Natural killer cell (primary cell): ENCODE measurements at regions not wholly inside any gene's neighbourhood (a gene's known extent, or its start where the extent isn't known, plus 50 kb on each side); places are given as distances from the start of the nearest gene placed in this dataset.

Source experiments
- ATAC-seq, 3 donors: fragments of 150-1000 bp in 2 of 3; fragments of 200-7000 bp in 1 of 3; cut with Tn5 transposase; 1 replicate in 1 of 3; 2 replicates in 2 of 3; pipeline ENCODE4 v1.10.0; 2021; ENCODE audit warnings: mild to moderate bottlenecking in 2 of 3, moderate library complexity in 2 of 3
- DNase-seq, 2 donors: peaks; one replicate each; pipeline versions ENCODE4 v3.0.0 to v3.0.0-alpha.2; 2013 to 2021; ENCODE audit warnings: mixed read lengths in 1 of 2
- H3K27ac ChIP-seq: one replicate; pipeline ENCODE4 v1.5.1; 2013; ENCODE audit warnings: mild to moderate bottlenecking, low read length
- H3K27me3 ChIP-seq: one replicate; pipeline ENCODE4 v1.6.1; 2013; ENCODE audit warnings: low read length; ENCODE audit not compliant: control insufficient read depth, insufficient read depth
- H3K36me3 ChIP-seq: one replicate; pipeline ENCODE4 v1.6.1; 2013; ENCODE audit warnings: low read length; ENCODE audit not compliant: control insufficient read depth, insufficient read depth
- H3K4me1 ChIP-seq: one replicate; pipeline ENCODE4 v1.6.1; 2013; ENCODE audit warnings: low read length; ENCODE audit not compliant: control insufficient read depth, insufficient read depth
- H3K4me3 ChIP-seq: one replicate; pipeline ENCODE4 v1.5.1; 2013; ENCODE audit warnings: low read length
- H3K9me3 ChIP-seq: one replicate; pipeline ENCODE4 v1.6.1; 2013; ENCODE audit warnings: low read length; ENCODE audit not compliant: control insufficient read depth, insufficient read depth
- H3K27ac Mint-ChIP-seq, 2 donors: one replicate each; pipeline ENCODE4 v1.8.0; 2022; ENCODE audit warnings: mild to moderate bottlenecking in 2 of 2, mixed read lengths in 2 of 2, moderate library complexity in 1 of 2
- H3K27me3 Mint-ChIP-seq, 2 donors: one replicate each; pipeline ENCODE4 v1.8.0; 2022; ENCODE audit warnings: low read depth in 2 of 2, mixed read lengths in 2 of 2
- H3K36me3 Mint-ChIP-seq: one replicate; pipeline ENCODE4 v1.8.0; 2022; ENCODE audit warnings: mixed read lengths
- H3K4me1 Mint-ChIP-seq, 2 donors: one replicate each; pipeline ENCODE4 v1.8.0; 2022; ENCODE audit warnings: mixed read lengths in 2 of 2
- H3K4me3 Mint-ChIP-seq: one replicate; pipeline ENCODE4 v1.8.0; 2022; ENCODE audit warnings: mild to moderate bottlenecking, moderate library complexity, mixed read lengths
- H3K9me3 Mint-ChIP-seq, 2 donors: one replicate each; pipeline ENCODE4 v1.8.0; 2022; ENCODE audit warnings: mixed read lengths in 2 of 2
- CTCF ChIP-seq: fragments of 200-600 bp; IDR thresholded peaks from one replicate; pipeline ENCODE4 v1.8.0; 2022; ENCODE audit warnings: antibody characterized with exemption
- WGBS: methylation state at CpG from one replicate; pipeline ENCODE4 v1.1.7; 2013; ENCODE audit warnings: missing lambda C conversion rate; ENCODE audit not compliant: insufficient coverage; 5-methylcytosine and 5-hydroxymethylcytosine counted together
- intact Hi-C: fragments of 100-400 bp; cut with micrococcal nuclease; formaldehyde crosslinking; loops from one replicate; pipeline ENCODE4 v1.14.2; 2022

DNA sequence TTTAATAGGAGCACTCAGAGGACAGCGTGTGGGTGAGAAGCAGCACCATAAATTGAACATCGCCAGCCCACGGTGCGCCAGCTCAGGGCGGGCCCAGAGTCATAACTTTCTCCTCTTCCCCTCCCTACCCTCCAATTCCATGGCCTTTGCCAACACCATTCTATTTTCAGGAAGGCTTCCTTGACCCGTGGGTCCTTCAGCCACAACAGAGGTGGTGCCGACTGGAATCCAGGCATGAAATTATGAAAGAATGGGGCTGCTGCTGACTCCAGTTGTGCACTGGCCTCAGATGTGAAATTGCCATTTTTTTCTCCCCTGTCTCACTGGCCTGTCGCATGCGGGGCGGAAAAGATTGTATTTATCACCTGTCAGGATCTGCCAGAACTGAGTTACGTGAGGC lies 345.9 kb downstream of the MIAT start:
- ATAC-seq (no peak), DNase-seq (no peak)
- Mint-ChIP-seq H3K36me3 (no peaks in the 10 kb centered on the region), H3K4me3 (no peak overlapping the region), H3K27me3 (peaks cover 10 to 14% of the 10 kb centered on the region in 2 donors), H3K9me3 (no peaks in the 10 kb centered on the region), H3K4me1 (no peaks in the 10 kb centered on the region), H3K27ac (no peak overlapping the region)
- no peaks in the 10 kb centered on the region for H3K4me1 ChIP-seq
- H3K27ac ChIP-seq = no peak overlapping the region
- no peak overlapping the region for H3K4me3 ChIP-seq
- TF ChIP-seq CTCF = no peak
- no peaks in the 10 kb centered on the region for H3K36me3 ChIP-seq
- intact Hi-C loops = no loop called here
- WGBS = 89% methylated on average over 11 of the region's 11 CpGs
- H3K27me3 ChIP-seq = no peaks in the 10 kb centered on the region
- no peaks in the 10 kb centered on the region for H3K9me3 ChIP-seq

DNA sequence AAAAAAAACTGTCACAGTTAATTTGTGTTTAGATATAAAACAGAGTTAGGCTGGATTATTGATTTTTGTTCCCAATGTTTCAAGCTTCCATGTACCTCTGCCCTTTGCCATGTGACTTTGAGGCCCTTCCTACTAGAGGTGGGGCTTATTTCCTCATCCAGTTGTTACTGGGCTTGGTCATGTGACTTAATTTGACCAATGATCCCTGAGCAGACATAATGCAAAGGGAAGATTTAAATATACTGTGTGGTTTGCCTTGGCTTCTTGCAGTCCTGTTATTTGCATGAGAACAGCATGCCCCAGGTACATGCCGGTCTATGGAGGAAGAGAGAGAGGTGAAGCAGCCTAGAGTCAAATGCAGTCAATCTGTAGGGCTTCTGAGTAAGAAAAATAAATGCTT lies 347.0 kb downstream of the MIAT start:
- no peaks in the 10 kb centered on the region for H3K4me1 ChIP-seq
- H3K4me3 ChIP-seq = no peak overlapping the region
- TF ChIP-seq CTCF = no peak
- no peak for ATAC-seq
- 50% methylated on average over 1 of the region's 1 CpG for WGBS
- Mint-ChIP-seq H3K4me1 (no peaks in the 10 kb centered on the region), H3K9me3 (no peaks in the 10 kb centered on the region), H3K4me3 (no peak overlapping the region), H3K27ac (no peak overlapping the region), H3K27me3 (peaks cover 10 to 14% of the 10 kb centered on the region in 2 donors), H3K36me3 (no peaks in the 10 kb centered on the region)
- intact Hi-C loops = no loop called here
- H3K9me3 ChIP-seq = no peaks in the 10 kb centered on the region
- H3K36me3 ChIP-seq = no peaks in the 10 kb centered on the region
- DNase-seq = no peak
- no peak overlapping the region for H3K27ac ChIP-seq
- no peaks in the 10 kb centered on the region for H3K27me3 ChIP-seq

DNA sequence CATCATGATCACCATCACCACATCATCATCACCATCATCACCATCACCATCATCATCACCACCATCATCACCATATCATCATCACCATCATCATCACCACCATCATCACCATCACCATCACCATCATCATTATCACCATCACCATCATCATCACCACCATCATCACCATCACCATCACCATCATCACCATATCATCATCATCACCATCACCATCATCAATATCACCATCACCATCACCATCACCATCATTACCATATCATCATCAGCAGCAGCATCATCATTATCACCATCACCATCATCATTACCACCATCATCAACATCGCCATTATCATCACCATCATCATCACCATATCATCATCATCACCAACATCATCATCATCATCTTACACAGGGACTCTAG lies 351.1 kb downstream of the MIAT start:
- WGBS = 100% methylated on average over 1 of the region's 1 CpG
- Histone ChIP-seq H3K4me1 (no peaks in the 10 kb centered on the region), H3K27me3 (no peaks in the 10 kb centered on the region), H3K36me3 (no peaks in the 10 kb centered on the region), H3K9me3 (no peaks in the 10 kb centered on the region), H3K4me3 (no peak overlapping the region), H3K27ac (no peak overlapping the region)
- H3K36me3 Mint-ChIP-seq = no peaks in the 10 kb centered on the region
- H3K4me3 Mint-ChIP-seq = no peak overlapping the region
- no peaks in the 10 kb centered on the region for H3K27me3 Mint-ChIP-seq
- no peaks in the 10 kb centered on the region for H3K9me3 Mint-ChIP-seq
- TF ChIP-seq CTCF = no peak
- no peak for ATAC-seq
- intact Hi-C loops = no loop called here
- H3K4me1 Mint-ChIP-seq = no peaks in the 10 kb centered on the region
- no peak overlapping the region for H3K27ac Mint-ChIP-seq
- DNase-seq = no peak

DNA sequence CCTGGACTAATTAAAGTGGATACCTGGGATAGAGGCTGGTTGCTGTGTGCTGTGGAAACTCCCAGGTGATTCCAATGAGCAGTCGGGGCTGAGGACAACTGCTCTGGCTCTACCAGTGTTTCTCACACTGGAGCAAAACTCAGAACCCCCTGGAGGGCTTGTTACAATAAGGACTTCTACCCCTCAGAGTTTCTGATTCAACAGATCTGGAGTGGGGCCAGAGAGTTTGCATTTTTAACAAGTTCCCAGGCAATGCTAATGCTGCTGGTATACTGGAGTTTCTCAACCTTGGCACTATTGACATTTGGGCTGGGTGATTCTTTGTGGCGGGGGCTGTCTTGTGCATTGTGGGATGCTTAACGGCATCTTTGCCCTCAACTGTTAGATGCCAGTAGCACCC lies 353.7 kb downstream of the MIAT start:
- Mint-ChIP-seq H3K27me3 (no peaks in the 10 kb centered on the region), H3K4me3 (no peak overlapping the region), H3K4me1 (no peaks in the 10 kb centered on the region), H3K9me3 (no peaks in the 10 kb centered on the region), H3K36me3 (no peaks in the 10 kb centered on the region), H3K27ac (no peak overlapping the region)
- ATAC-seq (no peak), DNase-seq (no peak)
- Histone ChIP-seq H3K36me3 (no peaks in the 10 kb centered on the region), H3K9me3 (no peaks in the 10 kb centered on the region), H3K27ac (no peak overlapping the region), H3K27me3 (no peaks in the 10 kb centered on the region), H3K4me3 (no peak overlapping the region), H3K4me1 (no peaks in the 10 kb centered on the region)
- intact Hi-C loops = no loop called here
- TF ChIP-seq CTCF = no peak
- WGBS = 89% methylated on average over 2 of the region's 3 CpGs
